Spleen (tissue), 11 donors: ENCODE measurements at regions not wholly inside any gene's neighbourhood (a gene's known extent, or its start where the extent isn't known, plus 50 kb on each side); places are given as distances from the start of the nearest gene placed in this dataset.
"Not testable (repeated sequence)": the region's sequence is repeated elsewhere in the genome, so short reads cannot be mapped to it uniquely, and the experiment has no call there.

Source experiments
- DNase-seq: peaks from one replicate; pipeline ENCODE4 v3.0.0-alpha.2; 2020
- H3K27ac ChIP-seq, 8 donors: fragments of 200-600 bp; sonication (generic) in 7 of 8; 1 replicate in 4 of 8; 2 replicates in 4 of 8; pipeline versions ENCODE4 v1.5.0 to v1.8.0; 2016 to 2021; ENCODE audit warnings: inconsistent platforms in 4 of 8, mild to moderate bottlenecking in 4 of 8, moderate library complexity in 1 of 8
- H3K27me3 ChIP-seq, 7 donors: fragments of 200-600 bp; sonication (generic) in 6 of 7; replicated peaks in 1 of 7; 1 replicate in 4 of 7; 2 replicates in 3 of 7; pipeline versions ENCODE4 v1.5.0 to v1.8.0; 2016 to 2021; ENCODE audit warnings: inconsistent platforms in 3 of 7, mild to moderate bottlenecking in 1 of 7
- H3K36me3 ChIP-seq, 6 donors: fragments of 200-600 bp; sonication (generic) in 5 of 6; 1 replicate in 4 of 6; 2 replicates in 2 of 6; pipeline versions ENCODE4 v1.5.0 to v1.8.0; 2016 to 2021; ENCODE audit warnings: inconsistent platforms in 2 of 6
- H3K4me1 ChIP-seq, 6 donors: fragments of 200-600 bp; sonication (generic) in 5 of 6; 1 replicate in 3 of 6; 2 replicates in 3 of 6; pipeline versions ENCODE4 v1.5.0 to v1.8.0; 2016 to 2021; ENCODE audit warnings: inconsistent platforms in 3 of 6
- H3K4me3 ChIP-seq, 8 donors: fragments of 200-600 bp; sonication (generic) in 7 of 8; 1 replicate in 4 of 8; 2 replicates in 4 of 8; pipeline versions ENCODE4 v1.5.0 to v1.8.0; 2016 to 2021; ENCODE audit warnings: inconsistent platforms in 4 of 8, mild to moderate bottlenecking in 4 of 8, moderate library complexity in 2 of 8
- H3K9me3 ChIP-seq, 8 donors: fragments of 200-600 bp; sonication (generic) in 7 of 8; 1 replicate in 4 of 8; 2 replicates in 4 of 8; pipeline versions ENCODE4 v1.5.0 to v1.8.0; 2016 to 2021; ENCODE audit warnings: inconsistent platforms in 4 of 8
- CTCF ChIP-seq, 11 experiments: fragments of 200-600 bp in 7 of 11; fragments of 450-650 bp in 4 of 11; sonication (generic) in 4 of 11; IDR thresholded peaks in 8 of 11; conservative IDR thresholded peaks in 3 of 11; 1 replicate in 7 of 11; 2 replicates in 4 of 11; pipeline versions ENCODE4 v1.4.0 to v1.8.0; 2016 to 2021; ENCODE audit warnings: antibody characterized with exemption in 11 of 11, inconsistent platforms in 4 of 11, mild to moderate bottlenecking in 1 of 11
- POLR2A ChIP-seq, 3 donors: fragments of 450-650 bp; IDR thresholded peaks; one replicate each; pipeline ENCODE4 v1.5.1; 2017; ENCODE audit warnings: antibody characterized with exemption in 3 of 3, mild to moderate bottlenecking in 1 of 3
- POLR2AphosphoS5 ChIP-seq, 3 donors: sonication (generic); formaldehyde crosslinking; IDR thresholded peaks; one replicate each; pipeline ENCODE4 v1.5.1; 2017; ENCODE audit warnings: antibody characterized with exemption in 3 of 3
- WGBS, 5 donors: extraction: QIAGEN DNeasy Blood & Tissue Kit in 3 of 5; methylation state at CpG; one replicate each; pipeline versions ENCODE4 v1.1.5 to v1.1.7; 2013 to 2018; 5-methylcytosine and 5-hydroxymethylcytosine counted together
- intact Hi-C: fragments of 100-400 bp; cut with DNase I; formaldehyde crosslinking; loops from one replicate; pipeline ENCODE4 v1.15.0; 2023; ENCODE audit warnings: low total_unique reads
- donor health status: healthy with polysubstance abuse.
- donor health status: DM: no; HTN: no; CAD: no; lungs with moderate emphysema.
- donor health status: DM: no; HTN: no; CAD: no.
- donor health status: Bipolar disorder and iron deficiency.
- donor health status: healthy.
- donor health status: DM: no; HTN: no; CAD: no.
- donor health status: DM: yes; HTN: yes; CAD: no.

- Histone ChIP-seq H3K27ac (no peak overlapping the region), H3K27me3 (no peaks in the 10 kb centered on the region), H3K4me3 (no peak overlapping the region), H3K9me3 (peaks cover 0 to 8% (median 0%) of the 10 kb centered on the region in 8 donors), H3K4me1 (no peaks in the 10 kb centered on the region), H3K36me3 (no peaks in the 10 kb centered on the region)
- intact Hi-C loops: no loop called here
- DNase-seq: no peak
- WGBS, 5 donors: 58 to 81% (median 74%) methylated on average over 2 of the region's 2 CpGs
- no peak for TF ChIP-seq CTCF (IDR thresholded peaks at IDR 0.05 in 8 of 11, conservative IDR thresholded peaks at IDR 0.05 in 3 of 11)
- no peak for TF ChIP-seq POLR2AphosphoS5 (IDR thresholded peaks at IDR 0.05)
- TF ChIP-seq POLR2A (IDR thresholded peaks at IDR 0.05): no peak
These were observed 168.7 kb upstream of the TENM4 start for GRCh38 chr11:79609511-79609910.

GRCh38 chr11:79606461-79606860 lies 165.6 kb upstream of the TENM4 start:
- H3K9me3 ChIP-seq, H3K4me3 ChIP-seq, H3K4me1 ChIP-seq, H3K27ac ChIP-seq, DNase-seq, H3K36me3 ChIP-seq, intact Hi-C loops, H3K27me3 ChIP-seq: not testable (repeated sequence)
- 79 to 95% (median 86%) methylated on average over 3 of the region's 3 CpGs for WGBS, 5 donors

GRCh38 chr11:79600711-79601110 lies 159.9 kb upstream of the TENM4 start:
- Histone ChIP-seq H3K27me3 (no peaks in the 10 kb centered on the region), H3K36me3 (no peaks in the 10 kb centered on the region), H3K9me3 (peaks cover 0 to 9% (median 0%) of the 10 kb centered on the region in 8 donors), H3K4me3 (no peak overlapping the region), H3K4me1 (no peaks in the 10 kb centered on the region), H3K27ac (no peak overlapping the region)
- 67 to 84% (median 79%) methylated on average over 12 of the region's 12 CpGs for WGBS, 5 donors
- intact Hi-C loops: no loop called here
- no peak for DNase-seq
- TF ChIP-seq CTCF (IDR thresholded peaks at IDR 0.05 in 8 of 11, conservative IDR thresholded peaks at IDR 0.05 in 3 of 11) (no peak), POLR2AphosphoS5 (IDR thresholded peaks at IDR 0.05) (no peak), POLR2A (IDR thresholded peaks at IDR 0.05) (no peak)

- Histone ChIP-seq H3K27me3 (no peaks in the 10 kb centered on the region), H3K9me3 (peaks cover 0 to 13% (median 8%) of the 10 kb centered on the region in 8 donors), H3K4me1 (no peaks in the 10 kb centered on the region), H3K27ac (no peak overlapping the region), H3K4me3 (no peak overlapping the region), H3K36me3 (no peaks in the 10 kb centered on the region)
- whole genome bisulfite sequencing, 5 donors: 31 to 44% (median 35%) methylated on average over 4 of the region's 4 CpGs
- intact Hi-C loops: no loop called here
- TF ChIP-seq POLR2A (IDR thresholded peaks at IDR 0.05): no peak
- TF ChIP-seq POLR2AphosphoS5 (IDR thresholded peaks at IDR 0.05): no peak
- TF ChIP-seq CTCF (IDR thresholded peaks at IDR 0.05 in 8 of 11, conservative IDR thresholded peaks at IDR 0.05 in 3 of 11): no peak
- no peak for DNase-seq
These were observed 154.0 kb upstream of the TENM4 start for GRCh38 chr11:79594834-79595233.

GRCh38 chr11:79592824-79593223 lies 152.0 kb upstream of the TENM4 start:
- WGBS, 5 donors: 36 to 68% (median 54%) methylated on average over 3 of the region's 3 CpGs
- Histone ChIP-seq H3K27me3 (no peaks in the 10 kb centered on the region), H3K36me3 (no peaks in the 10 kb centered on the region), H3K27ac (no peak overlapping the region), H3K4me1 (no peaks in the 10 kb centered on the region), H3K4me3 (no peak overlapping the region), H3K9me3 (peaks cover 0 to 13% (median 6%) of the 10 kb centered on the region in 8 donors)
- TF ChIP-seq CTCF (IDR thresholded peaks at IDR 0.05 in 8 of 11, conservative IDR thresholded peaks at IDR 0.05 in 3 of 11): no peak
- TF ChIP-seq POLR2A (IDR thresholded peaks at IDR 0.05): no peak
- no peak for TF ChIP-seq POLR2AphosphoS5 (IDR thresholded peaks at IDR 0.05)
- intact Hi-C loops: no loop called here
- DNase-seq: no peak
